Neutrophil (primary cell): ENCODE measurements at regions not wholly inside any gene's neighbourhood (a gene's known extent, or its start where the extent isn't known, plus 50 kb on each side); places are given as distances from the start of the nearest gene placed in this dataset.

Experiments
- H3K27ac ChIP-seq: fragments of 200-600 bp; sonication (generic); 2 replicates; pipeline ENCODE4 v1.5.1; 2016; ENCODE audit warnings: mild to moderate bottlenecking, moderate library complexity
- H3K27me3 ChIP-seq: fragments of 200-600 bp; sonication (generic); 2 replicates; pipeline ENCODE4 v1.6.0; 2016; ENCODE audit warnings: mild to moderate bottlenecking
- H3K36me3 ChIP-seq: fragments of 200-600 bp; sonication (generic); 2 replicates; pipeline ENCODE4 v1.5.1; 2017
- H3K4me1 ChIP-seq, 2 experiments: fragments of 200-600 bp in 1 of 2; sonication (generic) in 1 of 2; 1 replicate in 1 of 2; 2 replicates in 1 of 2; pipeline versions ENCODE4 v1.5.1 to v1.6.1; 2013 to 2016; ENCODE audit warnings: low read depth in 1 of 2, low read length in 1 of 2, mild to moderate bottlenecking in 1 of 2, moderate library complexity in 1 of 2; ENCODE audit not compliant: control insufficient read depth in 1 of 2, insufficient read depth in 1 of 2
- H3K4me3 ChIP-seq, 2 experiments: fragments of 200-600 bp in 1 of 2; sonication (generic) in 1 of 2; 1 replicate in 1 of 2; 2 replicates in 1 of 2; pipeline ENCODE4 v1.5.1; 2013 to 2016; ENCODE audit warnings: low read depth in 1 of 2, low read length in 1 of 2, mild to moderate bottlenecking in 1 of 2, moderate library complexity in 1 of 2
- H3K9me3 ChIP-seq: fragments of 200-600 bp; sonication (generic); 2 replicates; pipeline ENCODE4 v1.5.1; 2016
- CTCF ChIP-seq: fragments of 200-600 bp; sonication (generic); IDR thresholded peaks from 2 replicates; pipeline ENCODE4 v1.5.1; 2016; ENCODE audit warnings: antibody characterized with exemption

- Histone ChIP-seq H3K9me3 (no peaks in the 10 kb centered on the region), H3K36me3 (no peaks in the 10 kb centered on the region), H3K27me3 (peaks cover 56% of the 10 kb centered on the region), H3K4me3 (no peak overlapping the region), H3K4me1 (peaks cover 5 to 16% of the 10 kb centered on the region in 2 experiments), H3K27ac (no peak overlapping the region)
- no peak for TF ChIP-seq CTCF
Observed at GRCh38 chr1:201652181-201652580, 113.3 kb downstream of the NAV1 start.

GRCh38 chr1:201653233-201653632 lies 114.3 kb downstream of the NAV1 start:
- Histone ChIP-seq H3K4me3 (no peak overlapping the region), H3K27ac (no peak overlapping the region), H3K36me3 (no peaks in the 10 kb centered on the region), H3K27me3 (peaks cover 45% of the 10 kb centered on the region), H3K4me1 (peaks cover 5 to 13% of the 10 kb centered on the region in 2 experiments), H3K9me3 (no peaks in the 10 kb centered on the region)
- TF ChIP-seq CTCF = no peak

- peaks cover 5 to 7% of the 10 kb centered on the region in 2 experiments for H3K4me1 ChIP-seq
- no peaks in the 10 kb centered on the region for H3K36me3 ChIP-seq
- peaks cover 39% of the 10 kb centered on the region for H3K27me3 ChIP-seq
- no peak overlapping the region for H3K27ac ChIP-seq
- no peak overlapping the region for H3K4me3 ChIP-seq
- no peaks in the 10 kb centered on the region for H3K9me3 ChIP-seq
- no peak for TF ChIP-seq CTCF
Observed at GRCh38 chr1:201653883-201654282, 115.0 kb downstream of the NAV1 start.

GRCh38 chr1:201655243-201655642 lies 116.3 kb downstream of the NAV1 start:
- TF ChIP-seq CTCF = no peak
- no peak overlapping the region for H3K27ac ChIP-seq
- H3K4me3 ChIP-seq = no peak overlapping the region

GRCh38 chr1:201655910-201656309 lies 117.0 kb downstream of the NAV1 start:
- Histone ChIP-seq H3K27ac (no peak overlapping the region), H3K36me3 (no peaks in the 10 kb centered on the region), H3K9me3 (no peaks in the 10 kb centered on the region), H3K27me3 (peaks cover 19% of the 10 kb centered on the region), H3K4me1 (no peaks in the 10 kb centered on the region), H3K4me3 (no peak overlapping the region)
- no peak for TF ChIP-seq CTCF

More at GRCh38 chr1:201655243-201655642, 116.3 kb downstream of the NAV1 start:
- Histone ChIP-seq H3K4me1 (peaks cover 1 to 2% of the 10 kb centered on the region in 2 experiments), H3K9me3 (no peaks in the 10 kb centered on the region), H3K27me3 (peaks cover 25% of the 10 kb centered on the region), H3K36me3 (no peaks in the 10 kb centered on the region)
